Kidney glomerular epithelial cell (primary cell): ENCODE measurements at regions not wholly inside any gene's neighbourhood (a gene's known extent, or its start where the extent isn't known, plus 50 kb on each side); places are given as distances from the start of the nearest gene placed in this dataset.
A peak's percentile ranks its signal among the peaks of the same experiment; 100 is the strongest.
"Not testable (repeated sequence)": the region's sequence is repeated elsewhere in the genome, so short reads cannot be mapped to it uniquely, and the experiment has no call there.

Source experiments
- DNase-seq: peaks from one replicate; lab custom pipeline; 2025; lab: John Stamatoyannopoulos, UW

- DNase-seq, result no peak
These were observed 460.8 kb upstream of the SMARCA2 start for GRCh38 chr9:1554081-1555035.

DNA sequence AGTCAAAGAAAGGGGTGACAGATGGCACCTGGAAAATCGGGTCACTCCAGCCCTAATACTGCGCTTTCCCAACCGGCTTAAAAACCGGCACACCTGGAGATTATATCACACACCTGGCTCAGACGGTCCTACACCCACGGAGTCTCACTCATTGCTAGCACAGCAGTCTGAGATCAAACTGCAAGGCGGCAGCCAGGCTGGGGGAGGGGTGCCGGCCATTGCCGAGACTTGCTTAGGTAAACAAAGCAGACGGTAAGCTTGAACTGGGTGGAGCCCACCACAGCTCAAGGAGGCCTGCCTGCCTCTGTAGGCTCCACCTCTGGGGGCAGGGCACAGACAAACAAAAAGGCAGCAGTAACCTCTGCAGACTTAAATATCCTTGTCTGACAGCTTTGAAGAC is 456.5 kb upstream of the SMARCA2 start:
- DNase-seq, result not testable (repeated sequence)

GRCh38 chr9:1575939-1576338 is 439.2 kb upstream of the SMARCA2 start:
- DNase-seq, result no peak

DNA sequence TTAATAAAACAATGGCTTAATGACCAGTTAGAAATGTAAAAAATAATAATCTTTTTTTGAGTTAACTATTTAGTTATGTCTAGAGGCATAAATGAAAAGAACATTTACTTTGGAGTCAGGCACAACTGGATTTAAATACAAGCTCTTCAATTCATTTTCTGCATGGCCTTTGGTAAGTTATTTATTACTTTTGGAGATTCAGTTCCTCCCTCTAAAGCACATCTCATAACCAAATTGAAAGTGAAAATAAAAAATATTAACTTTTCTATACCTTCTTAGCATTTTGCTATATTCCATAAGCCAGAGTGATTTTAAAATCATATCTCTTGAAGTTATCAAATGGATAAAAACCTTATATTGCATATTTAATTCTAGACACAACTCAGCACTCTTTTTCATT is 434.9 kb upstream of the SMARCA2 start:
- DNase-seq, result no peak

DNA sequence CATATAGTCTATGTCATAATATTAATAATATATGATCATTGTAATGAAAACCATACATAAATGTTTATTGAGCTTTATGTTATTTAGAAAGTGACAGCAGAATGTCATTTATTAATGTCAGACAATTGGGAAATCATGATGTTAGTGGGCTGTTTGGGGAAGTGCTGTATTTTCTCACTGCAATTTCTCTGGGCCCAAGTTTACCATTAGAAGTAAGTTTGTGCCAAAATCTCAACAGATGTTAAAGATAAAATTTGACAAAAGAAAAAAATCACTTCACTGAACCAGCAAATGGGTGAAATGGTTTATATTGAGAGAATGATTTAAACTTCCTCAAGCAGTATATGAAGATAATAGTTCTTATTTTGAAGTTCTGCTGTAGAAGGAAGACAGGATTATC is 433.2 kb upstream of the SMARCA2 start:
- no peak for DNase-seq

DNA sequence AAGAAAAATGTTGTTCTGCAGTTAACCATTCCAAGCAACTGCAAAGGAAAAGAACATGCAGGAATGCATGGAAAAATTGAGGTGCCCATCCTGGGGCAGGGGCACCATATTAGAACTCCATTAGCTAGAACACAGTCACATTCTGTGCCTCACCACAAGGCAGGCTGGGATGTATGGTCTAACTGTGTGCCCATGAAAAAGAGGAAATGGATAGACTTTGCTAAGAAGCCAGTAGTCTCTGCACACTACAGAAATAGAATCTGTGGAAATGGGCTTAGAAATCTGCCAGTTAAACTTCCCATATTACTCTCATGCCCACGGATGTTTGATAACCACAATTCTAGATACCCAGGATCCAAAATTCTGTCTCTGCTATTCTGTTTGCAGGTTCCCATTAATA is 423.8 kb upstream of the SMARCA2 start:
- no peak for DNase-seq

GRCh38 chr9:1598270-1598669 is 416.9 kb upstream of the SMARCA2 start:
- DNase-seq, result no peak

GRCh38 chr9:1599961-1600360 is 415.2 kb upstream of the SMARCA2 start:
- no peak for DNase-seq

- DNase-seq, result peak; percentile 1
These were observed 410.1 kb upstream of the SMARCA2 start for GRCh38 chr9:1604942-1605560.

DNA sequence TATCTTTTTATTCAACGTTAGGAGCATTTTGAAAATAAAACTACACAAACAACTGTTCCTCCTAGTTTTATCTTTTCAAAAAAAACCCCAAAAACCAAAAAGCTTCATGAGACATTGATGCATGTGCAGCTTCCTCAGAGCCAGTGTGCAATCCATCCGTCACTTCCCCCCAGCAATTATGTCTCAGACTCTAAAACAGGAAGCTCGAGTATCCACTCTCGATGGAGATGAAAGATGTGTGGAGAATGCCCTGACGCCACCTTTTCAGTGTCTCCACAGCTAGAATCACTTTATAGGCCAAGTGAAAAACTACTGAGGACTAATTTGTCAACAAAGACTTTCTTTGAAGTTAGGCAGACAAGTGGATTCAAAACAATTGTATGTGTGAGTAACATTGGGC is 408.9 kb upstream of the SMARCA2 start:
- no peak for DNase-seq

- no peak for DNase-seq
These were observed 402.3 kb upstream of the SMARCA2 start for GRCh38 chr9:1612886-1613285.

DNA sequence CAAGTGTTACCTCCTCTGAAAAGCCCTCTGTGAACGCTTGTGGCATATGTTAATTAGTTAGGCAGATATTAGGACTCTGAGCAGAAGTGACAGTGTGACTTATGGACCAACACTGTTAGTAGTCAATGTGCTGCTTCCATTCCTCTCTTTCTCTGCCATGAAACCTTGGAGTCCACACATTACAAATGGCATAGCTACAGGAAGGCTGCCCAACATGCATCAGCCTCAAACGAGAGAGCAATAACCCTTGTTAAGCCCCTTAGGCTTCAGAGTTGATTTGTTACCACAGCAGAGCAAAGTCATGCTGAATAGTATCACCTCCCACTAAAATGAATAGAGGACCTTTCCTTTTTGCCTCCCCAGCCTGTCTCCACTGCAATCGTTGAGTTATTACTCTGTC is 397.7 kb upstream of the SMARCA2 start:
- no peak for DNase-seq

- no peak for DNase-seq
These were observed 395.0 kb upstream of the SMARCA2 start for GRCh38 chr9:1619915-1620710.

DNA sequence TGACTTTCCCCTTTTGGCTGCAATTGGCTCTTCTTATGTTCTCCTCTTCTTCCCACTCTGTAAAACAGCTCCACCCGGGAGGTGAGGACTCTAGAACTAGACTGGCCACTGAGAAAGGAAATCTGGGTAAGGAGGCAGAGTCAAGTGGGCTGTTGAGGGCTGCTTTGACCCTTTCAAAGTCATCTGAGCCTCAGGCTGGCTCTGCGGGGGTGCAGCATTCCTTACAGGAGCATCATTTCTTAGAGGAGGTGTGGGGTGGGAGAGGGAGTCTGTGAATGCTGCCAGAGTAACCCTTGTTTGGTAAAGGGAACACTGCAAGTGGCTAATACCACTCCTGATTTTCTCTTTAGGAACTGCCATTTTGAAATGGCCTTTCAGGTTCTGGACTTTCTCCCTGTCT is 377.7 kb upstream of the SMARCA2 start:
- DNase-seq, result no peak

GRCh38 chr9:1639166-1639565 is 376.0 kb upstream of the SMARCA2 start:
- no peak for DNase-seq

DNA sequence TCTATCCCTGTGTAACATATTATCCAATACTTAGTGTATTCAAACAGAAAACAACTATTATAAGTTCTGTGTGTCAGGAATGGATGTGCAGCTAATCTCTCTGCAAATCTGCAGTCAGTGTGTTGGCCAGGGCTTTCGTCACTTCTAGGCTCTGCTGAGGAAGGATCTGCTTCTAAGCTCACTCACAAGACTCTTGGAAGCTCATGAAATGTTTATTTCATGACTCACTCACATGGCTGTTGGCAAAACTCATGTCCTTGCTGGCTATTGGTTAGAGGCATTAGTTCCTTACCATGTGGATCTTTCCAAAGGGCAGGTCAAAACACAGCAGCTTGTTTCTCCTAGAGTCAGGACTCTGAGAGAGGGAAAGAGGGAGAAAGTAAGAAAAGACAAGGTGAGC is 367.4 kb upstream of the SMARCA2 start:
- DNase-seq, result no peak

GRCh38 chr9:1653282-1653681 is 361.9 kb upstream of the SMARCA2 start:
- no peak for DNase-seq

DNA sequence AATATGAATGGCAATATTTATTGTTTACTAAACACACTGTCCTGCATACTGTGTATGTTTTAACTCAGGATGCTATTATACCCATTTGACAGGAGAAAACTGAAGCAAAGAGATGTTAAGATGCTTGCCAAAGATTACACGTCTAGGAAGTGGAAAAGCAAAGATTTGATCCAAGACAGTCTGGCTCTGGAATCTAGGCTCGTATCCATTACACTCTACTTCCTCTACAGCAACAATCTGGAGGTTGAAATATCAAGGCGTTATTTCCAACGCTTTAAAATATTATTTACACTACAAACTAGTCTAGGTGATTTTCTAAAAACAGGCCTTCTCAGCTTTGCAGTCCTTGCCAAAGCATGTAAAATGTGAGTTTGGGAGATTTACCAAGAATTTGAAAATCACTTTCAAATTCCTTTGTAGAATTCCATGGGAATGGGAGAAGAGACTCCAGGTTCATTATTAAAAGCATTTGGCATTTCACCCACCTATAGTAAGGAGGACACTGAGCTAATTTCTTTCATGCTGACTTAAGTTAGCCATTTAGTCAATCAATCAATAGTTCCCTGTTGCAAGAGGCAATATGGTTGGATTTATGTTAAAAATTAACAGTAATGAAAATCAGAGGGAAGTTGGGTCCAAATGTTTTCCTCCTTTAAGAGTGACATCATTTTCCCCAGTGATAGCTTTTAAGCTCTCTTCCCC is 356.3 kb upstream of the SMARCA2 start:
- DNase-seq, result no peak

DNA sequence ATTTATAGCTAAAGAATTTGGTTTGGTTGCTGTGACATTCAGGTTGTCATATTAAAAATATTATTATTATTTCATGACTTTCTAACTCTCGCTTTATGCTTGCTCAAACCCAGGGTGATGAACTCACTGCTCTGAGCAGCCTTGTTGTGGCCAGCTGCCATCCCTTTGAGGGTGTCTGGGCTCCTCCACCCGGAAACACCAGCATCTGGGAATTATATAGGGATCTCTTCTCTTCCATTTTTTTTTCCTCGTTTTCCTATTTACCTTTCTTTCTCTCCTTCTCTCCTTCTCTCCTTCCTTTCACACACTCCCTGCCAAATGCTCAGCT is 355.8 kb upstream of the SMARCA2 start:
- DNase-seq, result no peak

DNA sequence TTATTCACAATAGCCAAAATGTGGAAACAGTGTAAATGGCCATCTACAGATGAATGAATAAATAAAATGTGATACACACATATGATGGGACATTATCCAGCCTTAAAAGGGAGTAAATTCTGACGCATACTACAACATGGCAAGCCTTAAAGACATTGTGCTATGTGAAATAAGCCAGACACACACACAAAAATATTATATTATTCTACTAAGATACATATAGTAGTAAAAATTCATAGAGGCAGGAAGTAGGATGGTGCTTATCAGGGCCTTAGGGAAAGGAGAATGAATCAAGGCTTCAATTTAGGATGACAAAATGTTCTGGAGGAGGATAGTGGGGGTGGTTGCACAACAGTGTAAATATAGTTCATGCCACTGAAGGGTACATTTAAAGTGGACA is 346.7 kb upstream of the SMARCA2 start:
- DNase-seq, result no peak

- no peak for DNase-seq
These were observed 341.8 kb upstream of the SMARCA2 start for GRCh38 chr9:1673300-1673699.

GRCh38 chr9:1676771-1677170 is 338.4 kb upstream of the SMARCA2 start:
- DNase-seq, result no peak
